ENCODE measurements at regions not wholly inside any gene's neighbourhood (a gene's known extent, or its start where the extent isn't known, plus 50 kb on each side); places are given as distances from the start of the nearest gene placed in this dataset.

DNA sequence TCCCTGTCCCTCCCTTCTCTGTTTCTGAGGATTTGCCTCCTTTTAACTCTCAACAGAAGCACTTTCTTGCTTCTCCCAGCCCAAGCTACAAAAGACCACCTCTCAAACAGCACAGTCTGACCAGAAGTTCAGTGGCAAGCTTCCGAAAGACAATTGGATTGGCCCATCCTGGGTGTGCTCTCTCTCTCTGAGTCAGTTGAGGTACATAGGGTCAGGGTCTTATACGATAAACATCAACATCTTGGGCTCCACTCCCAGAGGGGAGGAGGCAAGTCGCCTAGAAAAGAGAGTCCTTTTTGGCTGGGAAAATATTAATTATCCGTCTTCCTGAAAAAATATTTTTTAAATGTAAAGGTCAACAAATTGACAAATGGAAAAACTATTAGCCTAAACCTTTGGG lies 155.8 kb downstream of the TMCO5A start:
- WGBS, 2 experiments (ENCODE audit: extremely low coverage in 1 of 2, insufficient coverage in 1 of 2, insufficient read length in 1 of 2, insufficient replicate concordance in 2 of 2, low coverage in 1 of 2, low lambda C conversion rate in 2 of 2, missing lambda C conversion rate in 1 of 2): 88% methylated on average over 4 of the region's 4 CpGs; no CpG with 5 or more reads in 1 of the 2 experiments
- no peak overlapping the region for H3K14ac ChIP-seq (ENCODE audit: insufficient read length)
- TF ChIP-seq, protein P1, sequence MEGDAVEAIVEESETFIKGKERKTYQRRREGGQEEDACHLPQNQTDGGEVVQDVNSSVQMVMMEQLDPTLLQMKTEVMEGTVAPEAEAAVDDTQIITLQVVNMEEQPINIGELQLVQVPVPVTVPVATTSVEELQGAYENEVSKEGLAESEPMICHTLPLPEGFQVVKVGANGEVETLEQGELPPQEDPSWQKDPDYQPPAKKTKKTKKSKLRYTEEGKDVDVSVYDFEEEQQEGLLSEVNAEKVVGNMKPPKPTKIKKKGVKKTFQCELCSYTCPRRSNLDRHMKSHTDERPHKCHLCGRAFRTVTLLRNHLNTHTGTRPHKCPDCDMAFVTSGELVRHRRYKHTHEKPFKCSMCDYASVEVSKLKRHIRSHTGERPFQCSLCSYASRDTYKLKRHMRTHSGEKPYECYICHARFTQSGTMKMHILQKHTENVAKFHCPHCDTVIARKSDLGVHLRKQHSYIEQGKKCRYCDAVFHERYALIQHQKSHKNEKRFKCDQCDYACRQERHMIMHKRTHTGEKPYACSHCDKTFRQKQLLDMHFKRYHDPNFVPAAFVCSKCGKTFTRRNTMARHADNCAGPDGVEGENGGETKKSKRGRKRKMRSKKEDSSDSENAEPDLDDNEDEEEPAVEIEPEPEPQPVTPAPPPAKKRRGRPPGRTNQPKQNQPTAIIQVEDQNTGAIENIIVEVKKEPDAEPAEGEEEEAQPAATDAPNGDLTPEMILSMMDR (IDR thresholded peaks at IDR 0.05; ENCODE audit: control extremely low read depth in 1 of 3, insufficient read depth in 1 of 3, low read depth in 1 of 3, low read length in 3 of 3): no peak
- TF ChIP-seq NANOG (IDR thresholded peaks at IDR 0.05; ENCODE audit: insufficient read depth, low read depth, low read length, poor library complexity, severe bottlenecking) (no peak), RAD21 (IDR thresholded peaks at IDR 0.05 in 1 of 2, conservative IDR thresholded peaks at IDR 0.05 in 1 of 2; ENCODE audit: low read depth in 2 of 2, low read length in 2 of 2) (no peak), CBX8 (IDR thresholded peaks at IDR 0.05; ENCODE audit: borderline replicate concordance, low read depth, low read length) (no peak), YY1 (IDR thresholded peaks at IDR 0.05; ENCODE audit: low read depth, low read length) (no peak), KDM5A (IDR thresholded peaks at IDR 0.05; ENCODE audit: low read length) (no peak), RNF2 (IDR thresholded peaks at IDR 0.05; ENCODE audit: borderline replicate concordance, low read depth, low read length, missing control alignments, poor library complexity, severe bottlenecking) (no peak), PHF8 (conservative IDR thresholded peaks at IDR 0.05; ENCODE audit: low read depth, low read length) (no peak), JUN (IDR thresholded peaks at IDR 0.05; ENCODE audit: low read depth, low read length) (no peak), RXRA (IDR thresholded peaks at IDR 0.05; ENCODE audit: insufficient read depth, low read depth, low read length) (no peak), CTBP2 (IDR thresholded peaks at IDR 0.05; ENCODE audit: borderline replicate concordance, insufficient read depth, insufficient read length, low read length) (no peak)

More for the DNA sequence above, 155.8 kb downstream of the TMCO5A start:
- H2BK12ac ChIP-seq (ENCODE audit: low read depth, low read length): no peak overlapping the region
- DNase-seq (ENCODE audit: low read depth in 1 of 2, low spot score in 2 of 2) (no peak), FAIRE-seq (no peak)
- no peak overlapping the region for H4K91ac ChIP-seq (replicated peaks; ENCODE audit: insufficient read length, low read length)
- CTCF ChIA-PET (ENCODE audit: partially characterized antibody): no interaction called here
- no peak overlapping the region for H3K9ac ChIP-seq (replicated peaks in 1 of 4; ENCODE audit: extremely low read depth in 1 of 4, low read depth in 3 of 4, low read length in 3 of 4)
- no peak overlapping the region for H4K5ac ChIP-seq (ENCODE audit: insufficient read length, low read depth, low read length)
- H2AFZ ChIP-seq (ENCODE audit: low read length): peak overlapping the region; percentile 88
- H3K18ac ChIP-seq (ENCODE audit: extremely low read depth, low read length): no peak overlapping the region
- H3K27ac ChIP-seq (ENCODE audit: low read depth, low read length): no peak overlapping the region
- H3K56ac ChIP-seq (replicated peaks; ENCODE audit: insufficient read length, low read depth, low read length): no peak overlapping the region
- H3K36me3 ChIP-seq (ENCODE audit: control insufficient read depth in 2 of 4, insufficient read depth in 4 of 4, low read length in 3 of 4): no peaks in the 10 kb centered on the region
- no peak overlapping the region for H4K8ac ChIP-seq (ENCODE audit: extremely low read depth, insufficient read depth, low read length)
- no peak overlapping the region for H3K23ac ChIP-seq (ENCODE audit: insufficient read length)
- H4K20me1 ChIP-seq (replicated peaks in 1 of 2; ENCODE audit: control insufficient read depth in 1 of 2, insufficient read depth in 2 of 2, low read length in 2 of 2): no peaks in the 10 kb centered on the region
- H3K23me2 ChIP-seq (ENCODE audit: low read depth, low read length): no peaks in the 10 kb centered on the region
- H3K4me3 ChIP-seq (ENCODE audit: extremely low read depth in 1 of 4, insufficient read depth in 2 of 4, low read depth in 3 of 4, low read length in 4 of 4): no peak overlapping the region
- H2BK5ac ChIP-seq (ENCODE audit: low read depth, low read length): no peak overlapping the region
- H2AK5ac ChIP-seq (ENCODE audit: low read depth, low read length): no peak overlapping the region
- H3K27me3 ChIP-seq (replicated peaks in 1 of 4; ENCODE audit: control insufficient read depth in 3 of 4, extremely low read depth in 1 of 4, insufficient read depth in 3 of 4, low read length in 3 of 4): no peaks in the 10 kb centered on the region
- POLR2A ChIA-PET (ENCODE audit: partially characterized antibody): interaction anchor here (0.6 kb wide), 1 partner anchor 117 kb away, joined by 3 read pairs; no protein-coding TSS in a partner anchor
- H3K4ac ChIP-seq (replicated peaks; ENCODE audit: insufficient read length, low read depth, low read length): no peak overlapping the region
- no peaks in the 10 kb centered on the region for H3K9me3 ChIP-seq (ENCODE audit: insufficient read depth in 2 of 2, low read depth in 1 of 2, low read length in 1 of 2)
- H3K4me2 ChIP-seq (ENCODE audit: insufficient read depth in 1 of 2, low read depth in 2 of 2, low read length in 2 of 2): no peak overlapping the region
- H3K4me1 ChIP-seq (replicated peaks in 1 of 4; ENCODE audit: control insufficient read depth in 3 of 4, insufficient read depth in 4 of 4, low read length in 3 of 4): no peaks in the 10 kb centered on the region
- no peaks in the 10 kb centered on the region for H3K79me1 ChIP-seq (ENCODE audit: low read depth, low read length)
- H2BK120ac ChIP-seq (replicated peaks; ENCODE audit: low read depth, low read length): no peak overlapping the region
- H2BK20ac ChIP-seq (ENCODE audit: low read length): no peak overlapping the region
- no peaks in the 10 kb centered on the region for H3K79me2 ChIP-seq (ENCODE audit: control insufficient read depth in 1 of 2, insufficient read depth in 2 of 2, low read length in 2 of 2)
- no peak overlapping the region for H2BK15ac ChIP-seq (ENCODE audit: low read length)
